GM12878 (cell line): ENCODE measurements at regions not wholly inside any gene's neighbourhood (a gene's known extent, or its start where the extent isn't known, plus 50 kb on each side); places are given as distances from the start of the nearest gene placed in this dataset.

Experiments
- ATAC-seq: fragments of 200-7000 bp; cut with Tn5 transposase; 3 replicates; pipeline ENCODE4 v1.9.1; 2020; ENCODE audit warnings: mild to moderate bottlenecking, moderate library complexity
- BruUV-seq: library from RNA; stranded (reverse); fragments of 400-500 nt; replicated peaks from 2 replicates; lab custom pipeline; 2021; lab: Mats Ljungman, UMichigan
- CTCF ChIA-PET: fragments of 300-600 bp; sonication (Branson Sonifier 250); formaldehyde crosslinking; extraction: SDS; loops from one replicate; lab custom pipeline; 2021; ENCODE audit warnings: inconsistent platforms; lab: Yijun Ruan, JAX
- POLR2A ChIA-PET: fragments of 350-600 bp; formaldehyde crosslinking; extraction: SDS; loops from one replicate; lab custom pipeline; 2021; ENCODE audit warnings: inconsistent platforms; lab: Charles Lee
- RAD21 ChIA-PET: fragments of 300-600 bp; sonication (Branson Sonifier 250); formaldehyde crosslinking; loops from one replicate; lab custom pipeline; 2023; ENCODE audit warnings: antibody characterized with exemption; ENCODE audit not compliant: unreplicated experiment; lab: Charles Lee
- SMC1A ChIA-PET: fragments of 300-600 bp; sonication (Branson Sonifier 250); formaldehyde crosslinking; loops from one replicate; lab custom pipeline; 2023; ENCODE audit not compliant: unreplicated experiment, uncharacterized antibody; lab: Charles Lee
- DNase-seq: peaks from one replicate; pipeline ENCODE4 v3.0.0-alpha.2; 2011; ENCODE audit warnings: low read depth, low spot score
- FAIRE-seq: peaks from 3 replicates; lab custom pipeline; 2011; peaks lifted over from hg19 to GRCh38; lab: Jason Lieb, UNC
- H2AFZ ChIP-seq: 2 replicates; pipeline ENCODE4 v1.6.0; 2011; ENCODE audit warnings: low read depth, low read length, control low read depth; ENCODE audit not compliant: control insufficient read depth
- H3K27ac ChIP-seq: 2 replicates; pipeline ENCODE4 v1.5.1; 2011; ENCODE audit warnings: control low read depth; ENCODE audit not compliant: control insufficient read depth, insufficient read depth
- H3K27me3 ChIP-seq, 2 experiments: replicated peaks in 1 of 2; 2 replicates each; pipeline versions ENCODE4 v1.6.0 to v1.6.1; 2011; ENCODE audit warnings: low read length in 1 of 2; ENCODE audit not compliant: control insufficient read depth in 2 of 2, insufficient read depth in 2 of 2
- H3K36me3 ChIP-seq, 2 experiments: 2 replicates each; pipeline ENCODE4 v1.5.1; 2011; ENCODE audit warnings: low read length in 1 of 2; ENCODE audit not compliant: control insufficient read depth in 2 of 2, insufficient read depth in 2 of 2
- H3K4me1 ChIP-seq: 2 replicates; pipeline ENCODE4 v1.6.1; 2011; ENCODE audit warnings: mild to moderate bottlenecking, low read length, moderate library complexity, mixed read lengths; ENCODE audit not compliant: control insufficient read depth, insufficient read depth
- H3K4me2 ChIP-seq: 2 replicates; pipeline ENCODE4 v1.6.0; 2011; ENCODE audit warnings: control low read depth; ENCODE audit not compliant: control insufficient read depth, insufficient read depth
- H3K4me3 ChIP-seq: fragments of 200-600 bp; sonication (generic); 2 replicates; pipeline ENCODE4 v1.5.1; 2016
- H3K79me2 ChIP-seq: 2 replicates; pipeline ENCODE4 v1.6.0; 2011; ENCODE audit warnings: low read length; ENCODE audit not compliant: control insufficient read depth, insufficient read depth
- H3K9ac ChIP-seq: 2 replicates; pipeline ENCODE4 v1.8.0; 2011; ENCODE audit warnings: low read length, control low read depth, mixed read lengths; ENCODE audit not compliant: control insufficient read depth, insufficient read depth
- H3K9me3 ChIP-seq: replicated peaks from 3 replicates; pipeline ENCODE4 v1.5.1; 2011; ENCODE audit warnings: mild to moderate bottlenecking, low read length; ENCODE audit not compliant: control insufficient read depth, insufficient read depth
- H4K20me1 ChIP-seq: 2 replicates; pipeline ENCODE4 v1.6.0; 2011; ENCODE audit not compliant: control insufficient read depth, insufficient read depth
- E2F8 ChIP-seq: fragments of 450-650 bp; IDR thresholded peaks from 2 replicates; pipeline ENCODE4 v1.6.1; 2018; ENCODE audit warnings: mild to moderate bottlenecking, low read depth, moderate library complexity; ENCODE audit not compliant: partially characterized antibody
- FOS ChIP-seq: IDR thresholded peaks from 3 replicates; pipeline ENCODE4 v1.6.1; 2011; ENCODE audit warnings: borderline replicate concordance; ENCODE audit not compliant: insufficient read length; ENCODE audit errors: extremely low read depth
- HDAC2 ChIP-seq: fragments of 200-600 bp; sonication (generic); IDR thresholded peaks from 2 replicates; pipeline ENCODE4 v1.6.1; 2017
- HSF1 ChIP-seq: fragments of 150-350 bp; IDR thresholded peaks from 2 replicates; pipeline ENCODE4 v1.6.1; 2014; ENCODE audit warnings: mild to moderate bottlenecking, low read depth, low read length
- IKZF2 ChIP-seq, 2 experiments: fragments of 450-650 bp; IDR thresholded peaks; 2 replicates each; pipeline ENCODE4 v1.6.1; 2017; ENCODE audit warnings: mild to moderate bottlenecking in 2 of 2, moderate library complexity in 2 of 2
- MEF2B ChIP-seq: fragments of 450-650 bp; IDR thresholded peaks from 2 replicates; pipeline ENCODE4 v1.6.1; 2018; ENCODE audit warnings: mild to moderate bottlenecking, moderate library complexity; ENCODE audit not compliant: partially characterized antibody, poor library complexity, severe bottlenecking
- NFXL1 ChIP-seq: fragments of 450-650 bp; IDR thresholded peaks from 2 replicates; pipeline ENCODE4 v1.6.1; 2017; ENCODE audit warnings: antibody characterized with exemption, mild to moderate bottlenecking, borderline replicate concordance
- NKRF ChIP-seq: fragments of 450-650 bp; conservative IDR thresholded peaks from 2 replicates; pipeline ENCODE4 v1.6.1; 2017; ENCODE audit warnings: mild to moderate bottlenecking, moderate library complexity
- NR2C1 ChIP-seq: fragments of 450-650 bp; IDR thresholded peaks from 2 replicates; pipeline ENCODE4 v1.6.1; 2017; ENCODE audit warnings: antibody characterized with exemption, mild to moderate bottlenecking, moderate library complexity
- TAF1 ChIP-seq: IDR thresholded peaks from 2 replicates; pipeline ENCODE4 v1.6.1; 2011; ENCODE audit warnings: mild to moderate bottlenecking, low read depth, low read length, borderline replicate concordance
- WGBS: methylation state at CpG from one replicate; pipeline ENCODE4 v1.1.6; 2016; ENCODE audit warnings: low lambda C conversion rate; ENCODE audit not compliant: insufficient replicate concordance, insufficient coverage; ENCODE audit errors: missing lambda C conversion rate; 5-methylcytosine and 5-hydroxymethylcytosine counted together
- in situ Hi-C: fragments of 300-500 bp; cut with MboI; formaldehyde crosslinking; loops from 9 replicates; pipeline ENCODE4 v1.14.3; 2018; ENCODE audit warnings: mixed read lengths
- intact Hi-C: fragments of 100-400 bp; cut with micrococcal nuclease; formaldehyde crosslinking; loops from one replicate; pipeline ENCODE4 v1.14.2; 2022; ENCODE audit not compliant: unreplicated experiment
- TF ChIP-seq, protein P1 (sequence below): fragments of 450-650 bp; IDR thresholded peaks from 2 replicates; pipeline ENCODE4 v1.6.1; 2018; ENCODE audit warnings: borderline replicate concordance, mild to moderate bottlenecking; ENCODE audit not compliant: partially characterized antibody
- TF ChIP-seq, protein P2 (sequence below): fragments of 450-650 bp; formaldehyde crosslinking; IDR thresholded peaks from 2 replicates; pipeline ENCODE4 v1.4.0; 2022; ENCODE audit warnings: mild to moderate bottlenecking, moderate library complexity

DNA sequence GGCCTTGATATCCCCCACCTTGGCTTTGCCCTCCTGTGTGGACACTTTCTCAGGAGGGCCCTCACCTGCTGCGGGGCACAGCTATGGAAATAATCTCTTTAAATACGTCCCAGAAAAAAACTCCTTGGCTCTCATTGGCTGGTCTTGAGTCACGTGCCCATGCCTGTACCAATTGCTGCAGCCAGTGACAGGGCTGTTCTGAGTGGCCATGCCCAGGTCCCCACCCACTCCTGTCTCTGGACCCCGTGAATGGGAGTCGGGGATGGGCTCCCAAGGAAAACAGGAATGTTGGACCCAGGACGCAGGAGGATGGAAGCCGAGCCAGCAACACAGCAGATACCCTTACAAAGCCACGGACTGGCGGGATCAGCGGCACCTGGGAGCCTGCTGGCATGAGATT is 53.1 kb upstream of the CDR2 start:
- H3K27ac ChIP-seq = no peak overlapping the region
- 99% methylated on average over 10 of the region's 10 CpGs for WGBS
- no peaks in the 10 kb centered on the region for H3K79me2 ChIP-seq
- in situ Hi-C loops (no loop called here), intact Hi-C loops (no loop called here)
- SMC1A ChIA-PET = no interaction called here
- ATAC-seq = no peak
- FAIRE-seq = no peak
- H2AFZ ChIP-seq = no peak overlapping the region
- CTCF ChIA-PET = no interaction called here
- POLR2A ChIA-PET = no interaction called here
- no peaks in the 10 kb centered on the region for H3K9me3 ChIP-seq
- no TSS peak for BruUV-seq
- H3K9ac ChIP-seq = no peak overlapping the region
- no peak for DNase-seq
- H4K20me1 ChIP-seq = no peaks in the 10 kb centered on the region
- peaks cover 10 to 14% of the 10 kb centered on the region in 2 experiments; a peak in 3 of 4 replicates for H3K36me3 ChIP-seq
- H3K4me2 ChIP-seq = no peak overlapping the region
- H3K4me1 ChIP-seq = no peaks in the 10 kb centered on the region
- no peaks in the 10 kb centered on the region for H3K27me3 ChIP-seq
- no peak overlapping the region for H3K4me3 ChIP-seq
- RAD21 ChIA-PET = no interaction called here
- TF ChIP-seq MEF2B (no peak), TAF1 (no peak), NR2C1 (no peak), IKZF2 (IDR thresholded peaks at IDR 0.05) (no peak), NKRF (no peak), HDAC2 (no peak), NFXL1 (no peak), E2F8 (no peak), HSF1 (no peak), FOS (no peak)
- TF ChIP-seq, protein P1, sequence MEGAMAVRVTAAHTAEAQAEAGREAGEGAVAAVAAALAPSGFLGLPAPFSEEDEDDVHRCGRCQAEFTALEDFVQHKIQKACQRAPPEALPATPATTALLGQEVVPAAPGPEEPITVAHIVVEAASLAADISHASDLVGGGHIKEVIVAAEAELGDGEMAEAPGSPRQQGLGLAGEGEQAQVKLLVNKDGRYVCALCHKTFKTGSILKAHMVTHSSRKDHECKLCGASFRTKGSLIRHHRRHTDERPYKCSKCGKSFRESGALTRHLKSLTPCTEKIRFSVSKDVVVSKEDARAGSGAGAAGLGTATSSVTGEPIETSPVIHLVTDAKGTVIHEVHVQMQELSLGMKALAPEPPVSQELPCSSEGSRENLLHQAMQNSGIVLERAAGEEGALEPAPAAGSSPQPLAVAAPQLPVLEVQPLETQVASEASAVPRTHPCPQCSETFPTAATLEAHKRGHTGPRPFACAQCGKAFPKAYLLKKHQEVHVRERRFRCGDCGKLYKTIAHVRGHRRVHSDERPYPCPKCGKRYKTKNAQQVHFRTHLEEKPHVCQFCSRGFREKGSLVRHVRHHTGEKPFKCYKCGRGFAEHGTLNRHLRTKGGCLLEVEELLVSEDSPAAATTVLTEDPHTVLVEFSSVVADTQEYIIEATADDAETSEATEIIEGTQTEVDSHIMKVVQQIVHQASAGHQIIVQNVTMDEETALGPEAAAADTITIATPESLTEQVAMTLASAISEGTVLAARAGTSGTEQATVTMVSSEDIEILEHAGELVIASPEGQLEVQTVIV = no peak
- TF ChIP-seq, protein P2, sequence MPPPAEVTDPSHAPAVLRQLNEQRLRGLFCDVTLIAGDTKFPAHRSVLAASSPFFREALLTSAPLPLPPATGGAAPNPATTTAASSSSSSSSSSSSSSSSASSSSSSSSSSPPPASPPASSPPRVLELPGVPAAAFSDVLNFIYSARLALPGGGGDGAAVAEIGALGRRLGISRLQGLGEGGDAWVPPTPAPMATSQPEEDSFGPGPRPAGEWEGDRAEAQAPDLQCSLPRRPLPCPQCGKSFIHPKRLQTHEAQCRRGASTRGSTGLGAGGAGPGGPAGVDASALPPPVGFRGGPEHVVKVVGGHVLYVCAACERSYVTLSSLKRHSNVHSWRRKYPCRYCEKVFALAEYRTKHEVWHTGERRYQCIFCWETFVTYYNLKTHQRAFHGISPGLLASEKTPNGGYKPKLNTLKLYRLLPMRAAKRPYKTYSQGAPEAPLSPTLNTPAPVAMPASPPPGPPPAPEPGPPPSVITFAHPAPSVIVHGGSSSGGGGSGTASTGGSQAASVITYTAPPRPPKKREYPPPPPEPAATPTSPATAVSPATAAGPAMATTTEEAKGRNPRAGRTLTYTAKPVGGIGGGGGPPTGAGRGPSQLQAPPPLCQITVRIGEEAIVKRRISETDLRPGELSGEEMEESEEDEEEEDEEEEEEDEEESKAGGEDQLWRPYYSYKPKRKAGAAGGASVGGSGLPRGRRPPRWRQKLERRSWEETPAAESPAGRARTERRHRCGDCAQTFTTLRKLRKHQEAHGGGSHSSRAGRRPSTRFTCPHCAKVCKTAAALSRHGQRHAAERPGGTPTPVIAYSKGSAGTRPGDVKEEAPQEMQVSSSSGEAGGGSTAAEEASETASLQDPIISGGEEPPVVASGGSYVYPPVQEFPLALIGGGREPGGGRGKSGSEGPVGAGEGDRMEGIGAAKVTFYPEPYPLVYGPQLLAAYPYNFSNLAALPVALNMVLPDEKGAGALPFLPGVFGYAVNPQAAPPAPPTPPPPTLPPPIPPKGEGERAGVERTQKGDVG (CRISPR knock-in tag) = no peak
